Hematopoietic multipotent progenitor cell (in vitro differentiated cells): ENCODE measurements at regions not wholly inside any gene's neighbourhood (a gene's known extent, or its start where the extent isn't known, plus 50 kb on each side); places are given as distances from the start of the nearest gene placed in this dataset.
"Not testable (repeated sequence)": the region's sequence is repeated elsewhere in the genome, so short reads cannot be mapped to it uniquely, and the experiment has no call there.

Experiments
- DNase-seq, 3 donors: peaks; one replicate each; pipeline ENCODE4 v3.0.0-alpha.2; 2011 to 2015; ENCODE audit warnings: low read depth in 2 of 3, low spot score in 2 of 3

DNA sequence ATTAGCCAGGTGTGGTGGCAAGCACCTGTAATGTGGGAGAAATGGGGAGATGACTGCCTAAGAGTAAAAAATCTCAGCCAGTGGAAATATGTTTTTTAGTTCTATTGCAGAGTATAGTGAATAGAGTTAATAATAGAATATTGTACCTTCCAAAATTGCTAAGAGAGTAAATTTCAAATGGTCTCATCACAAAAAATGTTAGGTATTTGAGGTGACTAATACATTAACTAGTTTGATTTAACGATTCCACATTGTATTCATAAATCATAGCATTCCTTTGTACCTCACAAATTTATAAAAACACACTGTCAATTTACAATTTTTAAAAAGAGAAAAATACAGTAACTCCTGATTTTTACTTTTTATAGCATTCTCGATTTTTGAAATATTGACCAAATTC is 681.5 kb upstream of the EPHA5 start:
- no peak for DNase-seq

DNA sequence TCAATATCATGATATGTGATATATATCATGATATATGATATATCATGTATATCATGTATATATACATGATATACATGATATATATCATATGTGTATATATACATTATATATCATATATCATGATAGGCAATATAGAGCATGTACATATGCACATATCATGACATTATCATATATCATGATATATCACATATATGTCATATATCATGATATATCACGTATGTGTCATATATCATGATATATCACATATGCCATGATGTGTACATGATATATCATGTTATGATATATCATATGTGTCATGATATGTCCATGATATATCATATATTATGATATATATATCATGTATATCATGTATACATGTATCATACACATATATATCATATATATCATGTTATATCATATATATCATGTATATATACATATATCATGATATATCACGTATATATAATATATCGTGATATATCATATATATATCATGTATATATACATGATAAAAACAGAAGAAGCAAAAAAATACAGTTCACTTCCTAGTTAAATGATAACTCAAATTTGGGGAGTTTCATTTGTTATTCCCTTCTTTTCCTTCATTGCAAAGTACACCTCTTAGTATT is 670.1 kb upstream of the EPHA5 start:
- DNase-seq = no peak

DNA sequence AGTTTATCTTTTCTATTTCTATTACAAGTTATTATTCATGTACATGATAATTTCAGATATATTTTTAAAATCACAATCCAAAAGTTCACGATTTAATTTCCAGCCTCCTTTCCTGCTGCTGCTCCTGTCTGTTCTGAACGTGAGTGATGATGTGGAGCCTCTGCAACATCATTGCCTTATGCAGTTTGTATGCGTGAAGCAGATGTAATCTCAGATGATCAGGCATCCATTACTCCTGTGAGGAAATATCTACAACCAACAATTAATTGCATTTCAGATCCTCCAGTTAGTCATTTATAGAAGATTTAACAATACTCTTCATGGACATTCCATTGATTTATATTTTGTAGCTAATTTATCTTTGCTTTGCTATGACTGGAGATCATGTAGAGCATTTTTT is 668.7 kb upstream of the EPHA5 start:
- no peak for DNase-seq

DNA sequence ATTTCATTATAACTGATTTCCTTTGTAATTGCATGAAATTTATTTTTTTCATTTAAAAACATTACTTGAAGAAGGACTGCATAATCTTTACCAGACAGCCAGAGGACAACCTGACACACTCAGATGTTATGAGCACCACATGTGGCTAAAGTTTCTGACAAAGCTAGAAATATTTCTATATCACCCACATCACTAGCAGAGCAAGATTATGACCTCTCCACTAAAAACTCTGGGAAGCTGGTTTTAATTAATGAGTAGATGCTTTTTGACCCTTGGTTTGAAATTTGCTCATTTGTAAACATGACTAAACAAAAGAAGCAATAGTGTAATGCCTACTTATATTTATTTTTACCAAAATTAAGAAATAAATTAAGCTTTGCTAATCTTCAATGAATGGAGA is 661.5 kb upstream of the EPHA5 start:
- DNase-seq = no peak

DNA sequence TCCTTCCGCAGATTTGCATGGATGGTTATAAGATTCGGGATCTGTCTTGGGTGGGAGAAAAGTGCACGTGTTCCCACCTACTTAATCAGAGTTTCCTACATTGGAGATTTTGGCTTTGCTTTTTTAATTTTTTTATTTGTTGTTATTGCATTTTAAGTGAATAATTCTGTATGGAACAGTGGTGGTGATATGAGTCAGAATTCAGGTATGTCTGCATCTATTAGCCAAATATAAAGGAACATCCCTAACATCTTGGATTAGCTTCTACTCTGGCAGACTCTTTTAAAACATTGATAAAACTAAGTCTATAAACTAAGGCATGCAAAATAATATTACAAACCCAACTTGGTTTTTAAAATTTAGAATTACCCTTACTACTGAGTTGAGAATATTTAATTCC is 659.8 kb upstream of the EPHA5 start:
- DNase-seq = no peak

DNA sequence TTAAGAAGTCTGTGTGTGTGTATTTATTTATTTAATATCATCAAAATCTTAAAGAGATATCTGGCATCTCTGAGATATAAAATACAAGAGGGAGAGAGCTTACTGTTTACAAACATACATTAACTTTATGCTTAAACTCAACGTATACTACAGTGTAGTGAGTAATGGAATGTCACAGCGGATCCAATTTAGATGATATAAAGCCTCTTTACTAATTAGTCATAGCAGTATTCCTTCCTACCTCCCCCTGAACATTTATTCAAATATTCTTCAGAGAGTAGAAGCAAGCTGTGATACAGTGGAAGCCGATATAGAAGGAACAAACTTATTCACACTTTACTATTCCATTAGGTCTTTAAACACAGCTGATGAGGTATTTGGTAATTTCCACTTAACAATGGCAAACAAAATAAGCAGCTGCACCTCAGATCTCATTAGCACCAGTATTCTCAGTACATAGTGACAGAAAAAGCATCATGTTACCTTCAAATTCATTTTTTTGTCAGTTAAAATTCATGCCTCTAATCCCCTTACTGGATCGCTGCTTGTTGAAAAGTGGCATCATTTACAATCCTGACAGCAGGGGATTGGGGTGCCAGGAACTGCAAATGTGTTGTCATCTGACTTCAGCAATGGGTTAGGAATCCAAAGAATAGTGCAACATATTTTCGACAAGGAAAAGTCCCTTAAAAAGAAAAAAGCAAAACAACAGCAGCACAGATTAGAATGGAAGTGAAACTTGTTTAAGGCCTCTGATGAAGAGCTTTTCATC is 658.7 kb upstream of the EPHA5 start:
- no peak for DNase-seq

DNA sequence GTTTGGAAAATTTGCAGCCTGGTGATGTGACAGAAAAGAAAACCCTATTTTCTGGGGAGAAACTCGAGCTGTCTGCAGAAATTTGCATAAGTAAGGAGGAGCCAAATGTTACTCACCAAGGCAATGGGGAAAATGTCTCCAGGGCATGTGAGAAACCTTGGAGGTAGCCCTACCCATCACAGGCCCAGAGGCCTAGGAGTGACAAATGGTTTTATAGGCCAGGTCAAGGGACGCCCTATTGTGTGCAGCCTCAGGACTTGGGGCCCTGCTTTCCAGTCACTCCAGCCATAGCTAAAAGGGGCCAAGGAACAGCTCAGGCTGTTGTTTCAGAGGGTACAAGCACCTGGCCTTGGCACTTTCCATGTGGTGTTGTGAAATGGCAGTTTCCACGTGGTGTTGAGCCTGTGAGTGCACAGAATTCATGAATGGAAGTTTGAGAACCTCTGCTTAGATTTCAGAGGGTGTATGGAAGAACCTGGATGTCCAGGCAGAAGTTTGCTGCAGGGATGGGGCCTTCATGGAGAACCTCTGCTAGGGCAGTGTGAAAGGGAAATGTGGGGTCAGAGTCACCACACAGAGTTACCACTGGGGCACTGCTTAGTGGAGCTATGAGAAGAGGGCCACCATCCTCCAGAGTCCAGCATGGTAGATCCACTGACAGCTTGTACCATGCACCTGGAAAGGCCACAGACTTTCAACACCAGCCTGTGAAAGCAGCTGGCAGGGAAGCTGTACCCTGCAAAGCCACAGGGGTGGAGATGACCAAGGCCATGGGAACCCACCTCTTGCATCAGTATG is 637.6 kb upstream of the EPHA5 start:
- no peak for DNase-seq

DNA sequence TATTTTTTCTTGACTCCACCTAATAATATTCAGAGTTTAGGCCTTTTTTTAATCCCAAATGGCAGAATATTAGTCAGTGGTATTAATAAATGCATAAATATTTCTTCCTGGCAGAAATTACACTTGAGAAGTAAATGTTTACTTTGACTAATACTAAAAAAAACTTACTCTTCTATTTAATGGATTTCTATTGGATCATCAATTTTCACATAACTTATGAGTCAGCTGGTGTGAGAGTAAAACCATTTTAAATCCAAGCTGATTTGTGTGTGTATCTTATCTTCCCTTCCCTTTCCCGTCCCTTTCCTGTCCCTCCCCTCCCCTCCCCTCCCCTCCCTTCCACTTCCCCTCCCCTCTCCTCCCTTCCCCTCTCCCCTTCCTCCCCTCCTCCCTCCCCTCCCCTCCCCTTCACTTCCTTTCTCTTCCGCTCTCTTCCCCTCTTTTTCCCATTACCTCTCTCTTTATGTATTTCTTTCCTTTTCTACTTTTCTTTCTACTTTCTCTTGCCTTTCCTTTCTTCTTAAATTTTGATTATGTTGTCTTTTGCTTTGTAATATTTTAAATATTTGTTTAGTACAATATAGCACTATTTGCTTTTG is 630.1 kb upstream of the EPHA5 start:
- no peak for DNase-seq

DNA sequence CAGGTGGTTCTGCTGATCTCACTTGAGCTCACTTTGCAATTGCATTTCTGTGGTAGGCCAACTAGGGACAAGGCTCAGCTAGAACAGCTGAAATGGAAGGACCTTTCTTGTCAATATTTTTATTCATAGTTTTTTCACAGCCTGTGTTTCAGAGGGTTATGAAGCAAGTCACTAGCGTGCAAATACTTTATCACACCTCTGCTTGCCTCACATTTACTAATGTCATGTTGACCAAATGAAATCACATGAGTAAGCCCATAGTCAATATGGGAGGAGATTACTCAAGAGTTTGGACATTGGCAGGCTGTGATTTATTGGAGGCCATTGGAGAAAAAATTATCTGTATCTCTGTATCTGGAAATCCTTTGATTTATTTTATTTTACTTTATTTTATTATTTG is 628.3 kb upstream of the EPHA5 start:
- no peak for DNase-seq

DNA sequence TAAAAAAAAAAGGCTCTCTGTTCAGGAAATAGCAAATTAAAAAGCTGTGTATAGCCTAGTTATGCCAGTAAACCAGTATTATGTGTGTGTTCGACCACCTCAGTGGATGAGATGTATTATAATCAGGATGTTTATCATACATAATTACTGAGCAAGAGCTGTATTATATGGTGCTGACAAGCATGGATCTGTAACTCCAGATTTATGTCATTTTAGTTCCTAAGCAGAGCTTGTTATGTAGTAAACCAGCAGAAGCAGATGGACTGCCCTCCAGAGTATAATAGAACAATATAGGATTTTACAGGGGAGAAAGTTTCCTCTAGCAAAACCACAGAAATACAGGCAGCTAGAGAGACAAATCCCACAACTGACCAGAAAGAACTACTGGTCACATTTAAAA is 627.4 kb upstream of the EPHA5 start:
- no peak for DNase-seq

DNA sequence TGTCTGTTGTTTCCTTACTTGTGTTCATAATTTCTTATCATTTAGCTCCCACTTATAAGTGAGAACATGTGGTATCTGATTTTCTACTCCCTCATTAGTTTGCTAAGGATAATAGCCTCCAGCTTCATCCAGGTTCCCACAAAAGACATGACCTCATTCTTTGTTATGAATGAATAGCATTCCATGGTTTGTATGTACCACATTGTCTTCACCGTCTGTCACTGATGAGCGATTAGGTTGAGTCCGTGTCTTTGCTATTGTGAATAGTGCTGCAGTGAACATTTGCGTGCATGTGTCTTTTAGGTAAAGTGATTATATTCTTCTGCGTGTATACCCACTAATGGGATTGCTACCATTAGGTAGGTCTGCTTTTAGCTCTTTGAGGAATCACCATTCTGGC is 624.3 kb upstream of the EPHA5 start:
- DNase-seq = no peak

DNA sequence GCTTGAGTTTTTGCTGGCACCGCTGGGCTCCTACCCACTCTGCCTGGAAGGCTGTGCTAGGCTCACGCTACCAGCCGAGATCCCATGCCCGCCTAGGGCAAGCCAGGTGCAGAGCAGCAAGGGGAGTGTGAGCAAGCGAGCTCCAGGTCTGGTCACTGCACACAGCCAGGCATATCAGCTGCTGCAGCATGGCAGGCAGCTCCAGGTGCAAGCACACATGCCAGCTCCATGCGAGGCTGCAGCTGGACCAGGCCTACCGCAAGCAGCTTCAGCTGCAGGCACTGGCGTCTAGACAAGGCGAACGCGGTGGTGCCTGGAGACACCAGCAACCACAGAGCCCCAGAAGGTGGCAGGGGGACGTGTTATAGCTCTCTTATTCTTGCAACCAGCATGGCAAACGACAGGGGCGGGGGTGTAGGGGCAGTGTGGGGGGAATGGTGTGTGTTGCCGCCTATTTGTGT is 614.7 kb upstream of the EPHA5 start:
- no peak for DNase-seq

DNA sequence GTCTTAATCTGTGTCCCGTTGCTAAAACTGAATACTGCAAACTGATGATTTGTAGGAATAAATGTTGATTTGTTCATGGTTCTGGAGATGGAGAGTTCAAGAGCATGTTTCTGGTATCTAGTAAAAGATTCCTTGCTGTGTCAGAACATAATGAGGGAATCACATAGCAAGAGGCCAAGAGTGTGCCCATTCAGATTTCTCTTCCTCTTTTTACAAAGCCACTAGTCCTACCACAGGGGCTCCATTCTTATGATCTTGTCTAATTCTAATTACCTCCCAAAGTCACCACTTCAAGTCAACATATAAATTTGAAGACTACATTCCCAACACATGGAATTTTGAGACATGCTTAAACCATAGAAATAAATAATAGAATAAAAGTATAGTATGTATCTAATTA is 608.8 kb upstream of the EPHA5 start:
- no peak for DNase-seq

DNA sequence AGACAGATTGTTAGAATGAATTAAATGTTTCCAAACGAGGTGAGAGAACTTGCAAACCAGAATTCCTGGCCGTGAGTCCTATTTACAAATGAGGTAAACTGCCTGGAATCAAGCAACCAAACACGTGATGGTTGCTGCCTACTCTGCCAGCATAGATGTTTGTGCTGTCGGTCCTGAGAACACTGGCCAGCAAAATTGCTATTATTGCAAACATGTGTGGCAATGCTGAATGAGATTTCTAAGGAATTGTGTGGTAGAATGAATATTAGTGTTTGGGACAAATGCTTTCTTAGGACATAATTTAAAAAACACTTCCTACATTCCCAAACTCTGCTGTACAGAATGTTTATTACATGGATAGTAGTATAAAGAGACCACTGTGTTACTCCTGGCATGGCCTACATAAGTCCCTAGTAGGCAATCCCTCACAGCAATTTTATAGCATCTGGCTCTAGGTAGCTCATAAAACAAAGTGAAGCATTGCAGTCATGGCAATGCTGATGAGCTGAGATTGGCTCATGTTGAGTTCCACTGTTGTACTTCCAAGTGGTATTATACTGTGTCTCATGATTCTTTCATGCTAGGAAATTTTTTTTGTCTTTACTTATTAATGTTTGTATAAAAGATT is 605.2 kb upstream of the EPHA5 start:
- DNase-seq = no peak

DNA sequence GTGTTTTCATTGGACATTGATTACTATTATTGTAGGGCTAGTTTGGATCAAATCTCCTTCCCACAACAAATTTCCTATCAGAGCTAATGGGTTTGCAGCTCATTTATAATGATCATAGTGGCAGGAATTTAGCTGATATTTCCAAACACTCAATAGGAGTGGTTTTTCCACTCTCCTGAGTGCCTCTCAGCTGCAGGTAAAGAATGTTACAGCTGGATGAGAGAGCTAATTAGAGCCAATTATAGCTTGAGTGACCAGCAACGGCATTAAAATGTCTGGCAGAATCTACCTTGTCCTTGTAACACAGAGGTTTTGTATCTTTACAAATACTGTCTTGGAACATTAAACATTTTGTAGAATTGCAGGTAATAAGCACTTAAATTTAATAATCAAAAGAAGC is 602.8 kb upstream of the EPHA5 start:
- no peak for DNase-seq

DNA sequence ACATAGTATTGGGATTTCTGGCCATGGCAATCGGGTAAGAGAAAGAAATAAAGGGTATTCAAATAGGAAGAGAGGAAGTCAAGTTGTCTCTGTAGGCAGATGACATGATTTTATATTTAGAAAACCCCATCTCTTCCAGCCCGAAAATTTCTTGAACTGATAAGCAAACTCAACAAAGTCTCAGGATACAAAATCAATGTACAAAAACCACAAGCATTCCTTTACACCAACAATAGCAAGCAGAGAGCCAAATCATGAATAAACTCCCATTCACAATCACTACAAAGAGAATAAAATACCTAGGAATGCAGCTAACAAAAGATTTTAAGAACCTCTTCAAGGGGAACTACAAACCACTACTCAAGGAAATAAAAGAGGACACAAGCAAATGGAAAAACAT is 600.1 kb upstream of the EPHA5 start:
- DNase-seq = not testable (repeated sequence)

DNA sequence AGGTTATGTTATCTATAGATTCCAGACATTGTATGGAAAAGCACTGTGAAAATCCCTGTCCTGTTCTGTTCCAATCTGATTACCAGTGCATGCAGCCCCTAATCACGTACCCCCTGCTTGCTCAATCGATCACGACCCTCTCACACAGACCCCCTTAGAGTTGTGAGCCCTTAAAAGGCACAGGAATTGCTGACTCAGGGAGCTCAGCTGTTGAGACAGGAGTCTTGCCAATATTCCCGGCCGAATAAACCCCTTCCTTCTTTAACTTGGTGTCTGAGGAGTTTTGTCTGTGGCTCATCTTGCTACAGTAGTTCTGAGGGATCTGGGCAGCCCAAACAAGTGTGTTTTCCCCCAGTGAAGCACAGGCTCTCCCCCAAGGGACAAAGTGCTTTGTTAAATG is 596.3 kb upstream of the EPHA5 start:
- DNase-seq = not testable (repeated sequence)

DNA sequence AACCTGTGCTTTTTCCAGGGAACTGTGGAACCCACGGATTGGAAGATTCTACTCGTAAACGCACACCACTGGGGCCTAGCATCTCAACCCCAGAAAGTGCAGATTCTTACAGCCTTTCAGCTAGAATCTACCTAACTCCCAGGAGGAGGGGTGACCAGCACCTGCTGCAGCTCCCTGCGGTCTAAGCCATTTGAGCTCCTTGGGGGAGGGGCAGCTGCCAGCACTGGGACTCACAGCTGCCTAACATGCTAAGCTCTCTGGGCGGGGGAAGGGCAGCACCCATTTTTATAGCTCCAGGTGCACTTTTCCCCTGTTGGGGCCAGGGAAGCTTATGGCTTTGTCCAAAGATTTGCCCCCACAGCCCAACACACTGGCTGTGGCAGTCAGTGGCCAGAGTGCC is 595.7 kb upstream of the EPHA5 start:
- DNase-seq = no peak

DNA sequence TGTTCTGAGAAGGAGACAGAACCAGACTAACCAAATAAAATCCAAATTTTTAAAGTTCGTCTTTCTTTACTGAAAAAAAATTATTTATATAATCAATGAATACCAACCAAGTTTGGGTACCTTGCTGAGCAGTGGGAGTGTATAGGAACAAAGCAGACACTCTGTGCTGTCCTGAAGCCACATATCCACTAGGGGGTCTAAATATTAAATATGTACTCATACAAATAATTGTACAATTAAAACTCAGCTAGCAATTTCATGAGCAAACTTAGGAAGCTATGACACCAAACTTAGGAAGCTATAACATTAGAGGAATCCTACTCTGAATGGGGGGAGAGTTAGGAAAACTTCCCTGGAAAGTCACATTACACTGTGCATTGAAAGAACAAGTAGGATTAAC is 582.0 kb upstream of the EPHA5 start:
- DNase-seq = no peak

DNA sequence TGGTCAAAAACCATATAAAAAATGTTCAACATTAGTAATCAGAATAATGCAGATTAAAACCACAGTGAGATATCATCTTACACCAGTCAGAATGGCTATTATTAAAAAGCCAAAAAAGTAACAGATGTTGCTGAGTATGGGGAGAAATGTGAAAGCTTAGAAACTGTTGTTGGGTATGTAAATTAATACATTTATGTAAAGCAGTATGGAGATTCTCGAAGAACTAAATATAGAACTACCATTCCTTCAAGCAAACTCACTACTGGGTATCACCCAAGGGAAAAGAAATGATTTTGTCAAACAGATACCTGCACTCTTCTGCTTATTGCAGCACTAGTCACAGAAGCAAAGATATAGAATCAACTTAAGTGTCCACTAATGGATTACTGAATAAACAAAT is 576.4 kb upstream of the EPHA5 start:
- no peak for DNase-seq

DNA sequence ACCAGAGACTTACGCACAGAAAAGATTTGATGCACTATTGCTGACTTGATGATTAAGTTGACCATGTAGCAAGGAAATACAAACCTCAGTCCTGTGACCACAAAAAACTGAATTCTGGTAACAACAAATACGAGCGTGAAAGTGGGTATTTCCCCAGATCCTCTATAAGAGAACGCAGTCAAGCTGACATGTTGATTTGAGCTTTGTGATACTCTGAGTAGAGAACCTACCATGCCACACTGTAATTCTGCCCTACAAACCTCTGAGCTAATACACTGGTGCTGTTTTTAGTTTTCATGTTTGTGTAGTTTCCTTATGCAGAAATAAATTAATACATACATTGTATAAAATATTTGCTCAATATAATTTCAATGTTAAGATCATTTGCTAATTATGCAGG is 565.6 kb upstream of the EPHA5 start:
- no peak for DNase-seq
